Endothelial cell of umbilical vein (primary cell): ENCODE measurements at regions not wholly inside any gene's neighbourhood (a gene's known extent, or its start where the extent isn't known, plus 50 kb on each side); places are given as distances from the start of the nearest gene placed in this dataset.
"Not testable (repeated sequence)": the region's sequence is repeated elsewhere in the genome, so short reads cannot be mapped to it uniquely, and the experiment has no call there.

ENCODE experiments used
- BruUV-seq: library from RNA; stranded (reverse); fragments of 400-500 nt; replicated peaks from 2 replicates; lab custom pipeline; 2021; lab: Mats Ljungman, UMichigan
- CTCF ChIA-PET: fragments of 300-600, 350-600 bp; sonication (Branson Sonifier 250); formaldehyde crosslinking; loops from one replicate; lab custom pipeline; 2021; ENCODE audit warnings: antibody characterized with exemption, inconsistent platforms; lab: Charles Lee
- POLR2A ChIA-PET: fragments of 300-600, 350-600 bp; sonication (Branson Sonifier 250); formaldehyde crosslinking; loops from one replicate; lab custom pipeline; 2021; ENCODE audit warnings: antibody characterized with exemption, inconsistent platforms; lab: Charles Lee
- DNase-seq: peaks from one replicate; pipeline ENCODE4 v3.0.0-alpha.2; 2011; ENCODE audit warnings: low read depth, low spot score
- FAIRE-seq: peaks from 2 replicates; lab custom pipeline; 2011; peaks lifted over from hg19 to GRCh38; lab: Jason Lieb, UNC
- H2AFZ ChIP-seq: 2 replicates; pipeline ENCODE4 v1.6.0; 2012; ENCODE audit warnings: low read depth, low read length, control low read depth, inconsistent platforms
- H3K27ac ChIP-seq: 2 replicates; pipeline ENCODE4 v1.5.1; 2011; ENCODE audit warnings: low read depth, mild to moderate bottlenecking, control low read depth, low read length, moderate library complexity; ENCODE audit not compliant: insufficient read depth
- H3K27me3 ChIP-seq, 2 experiments: 2 replicates each; pipeline versions ENCODE4 v1.6.0 to v1.6.1; 2011; ENCODE audit warnings: low read length in 2 of 2, mixed read lengths in 1 of 2; ENCODE audit not compliant: control insufficient read depth in 2 of 2, insufficient read depth in 2 of 2
- H3K36me3 ChIP-seq, 2 experiments: 2 replicates in 1 of 2; 3 replicates in 1 of 2; pipeline ENCODE4 v1.5.1; 2011; ENCODE audit warnings: low read length in 2 of 2, mild to moderate bottlenecking in 1 of 2, moderate library complexity in 1 of 2; ENCODE audit not compliant: control insufficient read depth in 2 of 2, insufficient read depth in 2 of 2; ENCODE audit errors: extremely low read depth in 1 of 2
- H3K4me1 ChIP-seq: 3 replicates; pipeline ENCODE4 v1.5.1; 2011; ENCODE audit warnings: mild to moderate bottlenecking, low read length; ENCODE audit not compliant: control insufficient read depth, insufficient read depth; ENCODE audit errors: extremely low read depth
- H3K4me2 ChIP-seq: 2 replicates; pipeline ENCODE4 v1.6.1; 2011; ENCODE audit warnings: low read length, control low read depth, mixed read lengths; ENCODE audit not compliant: insufficient read depth
- H3K4me3 ChIP-seq, 3 experiments: fragments of 200-600 bp in 1 of 3; sonication (generic), shearing (Covaris generic) in 1 of 3; replicated peaks in 1 of 3; 2 replicates each; pipeline ENCODE4 v1.5.1; 2011 to 2016; ENCODE audit warnings: control low read depth in 3 of 3, low read length in 3 of 3, mild to moderate bottlenecking in 2 of 3, inconsistent platforms in 1 of 3, low read depth in 1 of 3, moderate library complexity in 1 of 3; ENCODE audit not compliant: insufficient read depth in 1 of 3
- H3K79me2 ChIP-seq: 2 replicates; pipeline ENCODE4 v1.6.0; 2012; ENCODE audit warnings: low read length, inconsistent platforms; ENCODE audit not compliant: control insufficient read depth, insufficient read depth
- H3K9ac ChIP-seq: replicated peaks from 2 replicates; pipeline ENCODE3; 2011; ENCODE audit warnings: low read length, control low read depth; ENCODE audit not compliant: insufficient read depth; ENCODE audit errors: extremely low read depth
- H3K9me1 ChIP-seq: replicated peaks from 3 replicates; pipeline ENCODE4 v1.6.0; 2011; ENCODE audit warnings: mild to moderate bottlenecking, low read length; ENCODE audit not compliant: control insufficient read depth, insufficient read depth; ENCODE audit errors: extremely low read depth
- H3K9me3 ChIP-seq: replicated peaks from 2 replicates; pipeline ENCODE4 v1.5.1; 2012; ENCODE audit warnings: low read length, inconsistent platforms; ENCODE audit not compliant: control insufficient read depth, insufficient read depth
- H4K20me1 ChIP-seq: replicated peaks from 2 replicates; pipeline ENCODE3; 2011; ENCODE audit warnings: mild to moderate bottlenecking, low read length; ENCODE audit not compliant: control insufficient read depth, insufficient read depth; ENCODE audit errors: extremely low read depth
- FOS ChIP-seq: IDR thresholded peaks from 2 replicates; pipeline ENCODE4 v1.6.1; 2011; ENCODE audit warnings: mild to moderate bottlenecking, low read length, moderate library complexity, borderline replicate concordance; ENCODE audit not compliant: insufficient read depth
- dilution Hi-C: fragments of 300-500 bp; cut with MboI; formaldehyde crosslinking; loops from one replicate; pipeline ENCODE4 v1.15.0; 2019; ENCODE audit warnings: low sequenced_read_pairs; ENCODE audit not compliant: extremely low pct_ligation_motif_present
- intact Hi-C: fragments of 100-400 bp; cut with micrococcal nuclease; formaldehyde crosslinking; loops from one replicate; pipeline ENCODE4 v1.10.0; 2022

DNA sequence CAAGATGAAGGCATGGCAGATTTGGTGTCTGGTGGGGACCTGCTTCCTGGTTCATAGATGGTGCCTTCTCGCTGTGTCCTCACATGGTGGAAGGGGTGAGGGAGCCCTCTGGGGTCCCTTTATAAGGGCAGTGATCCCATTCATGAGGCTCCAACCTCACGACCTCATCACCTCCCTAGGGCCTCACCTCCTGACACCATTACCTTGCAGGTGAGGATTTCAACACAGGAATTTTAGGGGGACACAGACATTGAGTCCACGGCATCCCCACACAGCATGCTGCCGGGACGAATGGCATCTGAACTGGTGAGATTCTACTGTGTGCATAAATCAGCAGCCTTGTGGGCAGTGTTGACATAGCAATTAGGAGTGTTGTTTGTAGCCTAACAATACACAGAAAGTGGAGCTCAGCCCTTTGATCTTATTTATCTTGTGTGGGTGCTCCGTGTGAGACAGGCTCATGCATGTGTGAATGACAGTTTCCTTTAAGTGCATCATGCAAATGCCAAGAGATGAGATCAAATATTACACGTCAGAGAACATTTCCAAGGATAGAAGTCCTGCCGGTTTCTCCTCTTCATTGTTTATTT lies 368.7 kb upstream of the AMELY start:
- H3K9ac ChIP-seq, FAIRE-seq, H3K27me3 ChIP-seq, CTCF ChIA-PET, H3K4me2 ChIP-seq, dilution Hi-C loops, H3K9me1 ChIP-seq, DNase-seq, H3K36me3 ChIP-seq, POLR2A ChIA-PET, H4K20me1 ChIP-seq, intact Hi-C loops, H3K9me3 ChIP-seq, BruUV-seq, H3K4me3 ChIP-seq, H2AFZ ChIP-seq, H3K27ac ChIP-seq: not testable (repeated sequence)
- Histone ChIP-seq H3K79me2 (peaks cover 96% of the 10 kb centered on the region), H3K4me1 (peaks cover 23% of the 10 kb centered on the region)

DNA sequence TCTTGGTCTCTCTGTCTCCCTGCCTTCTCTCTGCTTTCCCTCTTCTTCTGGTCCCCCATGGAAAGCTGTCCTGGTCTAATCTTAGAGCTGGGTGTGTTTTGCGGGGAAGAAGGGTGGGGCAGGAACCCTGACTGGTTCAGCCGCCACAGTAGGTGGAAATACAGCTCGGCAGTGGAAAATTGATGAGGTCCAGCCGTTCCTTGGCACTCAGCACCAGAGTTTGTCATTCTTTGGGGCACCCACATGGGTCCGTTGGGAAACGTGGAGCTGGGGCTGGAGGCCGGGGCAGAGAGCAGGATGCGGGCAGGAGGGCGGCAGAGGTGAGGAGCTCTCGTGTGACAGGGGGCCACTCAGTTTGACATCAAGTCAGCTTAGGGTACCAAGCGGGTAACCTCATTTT lies 364.2 kb upstream of the AMELY start:
- Histone ChIP-seq H3K4me2 (peak overlapping the region; percentile 79), H3K4me1 (peaks cover 22% of the 10 kb centered on the region), H3K27me3 (no peaks in the 10 kb centered on the region), H3K36me3 (no peaks in the 10 kb centered on the region), H3K27ac (peak overlapping the region; percentile 75), H3K9ac (peak overlapping the region; percentile 71), H3K79me2 (peaks cover 67% of the 10 kb centered on the region), H3K9me3 (no peaks in the 10 kb centered on the region), H3K9me1 (no peaks in the 10 kb centered on the region), H4K20me1 (no peaks in the 10 kb centered on the region), H2AFZ (no peak overlapping the region), H3K4me3 (peak overlapping the region; percentile 77 to 82 (median 78))
- dilution Hi-C loops = no loop called here
- no TSS peak for BruUV-seq
- ChIA-PET CTCF (no interaction called here), POLR2A (no interaction called here)
- FAIRE-seq (no peak), DNase-seq (peak; percentile 4)
- TF ChIP-seq FOS = no peak
- intact Hi-C loops = no loop called here
